Astrocyte of the cerebellum (primary cell): ENCODE measurements at regions not wholly inside any gene's neighbourhood (a gene's known extent, or its start where the extent isn't known, plus 50 kb on each side); places are given as distances from the start of the nearest gene placed in this dataset.
A peak's percentile ranks its signal among the peaks of the same experiment; 100 is the strongest.

Source experiments
- DNase-seq: peaks from one replicate; pipeline ENCODE4 v3.0.0-alpha.2; 2011; ENCODE audit warnings: low read depth
- H3K4me3 ChIP-seq: 2 replicates; pipeline ENCODE4 v1.5.1; 2011; ENCODE audit warnings: mild to moderate bottlenecking, low read depth, low read length, moderate library complexity
- CTCF ChIP-seq: IDR thresholded peaks from 2 replicates; pipeline ENCODE4 v1.5.1; 2012; ENCODE audit warnings: low read length, low read depth, moderate library complexity, mild to moderate bottlenecking; ENCODE audit errors: missing control alignments
- in situ Hi-C: cut with HindIII; loops from 2 replicates; pipeline ENCODE4 v1.10.0; 2017; ENCODE audit warnings: low sequenced_read_pairs

- no peak for TF ChIP-seq CTCF
- no peak overlapping the region for H3K4me3 ChIP-seq
- DNase-seq, result peak; percentile 62
- in situ Hi-C loops, result no loop called here
Measured at GRCh38 chr6:98648211-98648914, 186.0 kb upstream of the POU3F2 start.

GRCh38 chr6:98650941-98651340, 183.4 kb upstream of the POU3F2 start:
- H3K4me3 ChIP-seq, result no peak overlapping the region
- no peak for TF ChIP-seq CTCF
- no peak for DNase-seq
- in situ Hi-C loops, result no loop called here

- in situ Hi-C loops, result no loop called here
- DNase-seq, result peak; percentile 64
- TF ChIP-seq CTCF, result no peak
- H3K4me3 ChIP-seq, result no peak overlapping the region
Measured at GRCh38 chr6:98653179-98653578, 181.2 kb upstream of the POU3F2 start.

- in situ Hi-C loops, result no loop called here
- DNase-seq, result peak; percentile 69
- no peak overlapping the region for H3K4me3 ChIP-seq
- TF ChIP-seq CTCF, result no peak
Measured at GRCh38 chr6:98657764-98658163, 176.6 kb upstream of the POU3F2 start.

- H3K4me3 ChIP-seq, result no peak overlapping the region
- TF ChIP-seq CTCF, result no peak
- in situ Hi-C loops, result no loop called here
- DNase-seq, result no peak
Measured at GRCh38 chr6:98669371-98669770, 165.0 kb upstream of the POU3F2 start.

- in situ Hi-C loops, result no loop called here
- no peak overlapping the region for H3K4me3 ChIP-seq
Measured at GRCh38 chr6:98670045-98670746, 164.2 kb upstream of the POU3F2 start.

More at GRCh38 chr6:98670045-98670746, 164.2 kb upstream of the POU3F2 start:
- DNase-seq, result no peak
- TF ChIP-seq CTCF, result no peak
